ENCODE measurements at regions not wholly inside any gene's neighbourhood (a gene's known extent, or its start where the extent isn't known, plus 50 kb on each side); places are given as distances from the start of the nearest gene placed in this dataset.

GRCh38 chr5:6909901-6910300, 196.7 kb downstream of the TENT4A start:
- TF ChIP-seq CTCF (IDR thresholded peaks at IDR 0.05), result no peak
- TF ChIP-seq POLR2A (IDR thresholded peaks at IDR 0.05), result no peak

Measured in prostate gland (tissue), 2 donors.